ENCODE measurements at regions not wholly inside any gene's neighbourhood (a gene's known extent, or its start where the extent isn't known, plus 50 kb on each side); places are given as distances from the start of the nearest gene placed in this dataset.

DNA sequence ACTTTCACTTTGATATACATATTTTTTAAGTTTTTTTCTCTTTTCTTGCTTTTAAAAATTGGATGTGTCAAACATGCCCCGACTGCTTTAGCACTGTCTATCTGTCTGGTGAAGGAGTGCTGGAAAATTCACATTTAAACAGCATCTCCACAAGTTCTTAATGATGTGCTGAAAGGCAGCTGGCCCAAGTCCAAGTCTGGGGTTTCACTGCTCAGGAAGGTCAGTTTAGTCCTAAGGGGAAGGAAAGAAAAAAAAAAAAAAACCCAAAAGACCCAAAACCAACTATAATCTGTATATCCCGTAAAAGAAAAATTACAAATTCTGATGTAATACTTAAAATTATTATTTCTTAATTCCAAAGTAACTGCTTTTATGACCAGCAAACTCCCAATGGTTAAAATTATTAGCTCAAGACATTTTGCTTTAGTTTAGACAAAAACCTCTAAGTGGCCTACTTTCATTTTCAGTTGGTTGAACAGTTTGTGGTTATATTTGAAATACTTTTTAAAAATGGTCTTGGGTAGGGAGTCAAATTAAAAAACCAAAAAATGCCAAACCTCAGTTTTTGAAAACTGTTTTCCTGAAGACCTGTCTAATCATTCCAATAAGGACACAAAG, 79.5 kb upstream of the PREP start:
- DNase-seq, result no peak

DNA sequence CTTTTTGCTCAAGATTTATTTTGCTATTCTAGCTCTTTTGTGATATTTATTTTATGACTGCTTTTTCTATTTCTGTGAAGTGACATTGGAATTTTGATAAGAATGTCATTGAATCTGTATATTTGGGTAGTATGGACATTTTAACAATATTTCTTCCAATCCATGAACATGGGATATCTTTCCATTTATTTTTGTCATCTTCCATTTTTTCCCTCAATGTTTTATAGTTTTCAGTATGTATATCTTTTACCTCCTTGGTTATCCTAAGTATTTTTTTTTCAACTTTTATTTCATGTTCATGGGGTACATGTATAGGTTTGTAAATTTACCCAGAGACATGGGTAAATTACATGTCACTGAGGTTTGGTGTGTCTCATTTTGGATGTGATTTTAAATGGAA, 74.1 kb upstream of the PREP start:
- no peak for DNase-seq

DNA sequence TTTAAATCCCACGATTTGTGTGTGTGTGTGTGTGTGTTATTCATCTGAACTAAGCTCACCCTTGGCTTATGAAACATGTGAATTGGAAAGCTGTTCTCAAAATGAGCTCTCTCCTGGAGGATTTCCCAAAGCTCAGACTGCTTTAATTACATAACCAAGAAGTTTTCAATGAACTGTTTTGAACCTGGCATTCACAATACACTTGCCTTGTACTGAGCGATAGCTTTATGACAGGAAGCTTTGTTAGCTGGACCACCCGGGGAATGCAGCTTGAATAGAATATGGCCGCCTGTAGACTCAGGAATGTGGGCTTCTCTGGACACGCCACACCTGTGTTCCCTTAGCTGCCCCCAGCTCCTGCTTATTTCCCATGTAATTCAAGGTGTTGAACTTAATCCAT, 71.4 kb upstream of the PREP start:
- no peak for DNase-seq

DNA sequence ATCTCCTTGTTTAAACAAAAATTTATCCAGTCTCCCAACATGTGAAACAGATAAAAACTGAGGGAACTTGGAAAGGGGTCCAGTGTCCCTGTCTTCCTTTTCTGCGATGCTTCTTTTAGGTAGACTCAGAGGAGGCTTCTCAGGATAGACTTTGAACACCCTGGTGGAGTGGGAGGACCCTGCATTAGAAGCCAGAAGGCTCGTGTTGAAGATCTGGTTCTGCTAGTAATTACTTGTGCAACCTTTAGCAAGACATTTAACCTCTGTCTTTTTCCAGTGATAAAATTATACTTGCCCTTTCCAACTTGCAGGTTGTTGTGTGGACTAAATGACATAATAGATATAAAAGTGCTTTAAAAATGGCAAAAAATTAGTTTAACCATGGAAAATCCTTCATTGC, 67.1 kb upstream of the PREP start:
- no peak for DNase-seq

DNA sequence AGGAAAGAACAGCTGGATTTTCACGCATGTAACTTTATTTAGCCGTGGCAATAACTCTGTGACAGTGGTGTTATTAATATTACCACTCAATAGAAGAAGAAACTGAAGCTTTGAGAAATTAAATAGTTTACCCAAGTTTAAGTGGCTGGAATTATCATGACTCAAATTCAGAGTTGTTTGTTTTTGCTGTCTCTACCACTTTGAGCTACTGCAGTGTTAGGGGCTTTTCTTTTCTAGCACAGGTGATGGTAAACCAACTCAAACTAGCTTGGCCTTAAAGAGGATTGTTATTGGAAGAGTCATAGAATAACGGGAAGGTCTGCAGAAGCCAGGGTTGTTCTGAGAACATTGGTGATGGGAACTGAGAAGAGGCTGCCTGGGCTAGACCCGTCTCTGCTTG, 66.0 kb upstream of the PREP start:
- DNase-seq, result no peak

DNA sequence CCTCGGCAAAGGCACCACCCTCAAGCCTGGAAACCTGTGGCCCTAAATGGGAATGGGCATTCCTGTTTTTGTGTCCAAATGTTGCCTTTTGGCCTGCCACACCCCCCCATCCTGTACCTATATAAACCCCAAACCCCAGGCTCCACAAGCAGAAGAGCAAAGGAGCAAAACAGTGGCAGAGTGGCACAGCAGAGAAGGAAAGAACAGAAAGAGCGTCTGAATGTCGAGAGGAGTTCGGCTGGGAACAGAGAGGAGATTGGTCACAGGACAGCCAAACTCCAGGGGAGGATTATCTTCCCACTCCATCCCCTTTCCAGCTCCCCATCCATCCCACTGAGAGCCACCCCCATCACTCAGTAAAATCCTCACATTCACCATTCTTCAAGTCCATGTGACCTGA, 58.0 kb upstream of the PREP start:
- DNase-seq, result no peak

DNA sequence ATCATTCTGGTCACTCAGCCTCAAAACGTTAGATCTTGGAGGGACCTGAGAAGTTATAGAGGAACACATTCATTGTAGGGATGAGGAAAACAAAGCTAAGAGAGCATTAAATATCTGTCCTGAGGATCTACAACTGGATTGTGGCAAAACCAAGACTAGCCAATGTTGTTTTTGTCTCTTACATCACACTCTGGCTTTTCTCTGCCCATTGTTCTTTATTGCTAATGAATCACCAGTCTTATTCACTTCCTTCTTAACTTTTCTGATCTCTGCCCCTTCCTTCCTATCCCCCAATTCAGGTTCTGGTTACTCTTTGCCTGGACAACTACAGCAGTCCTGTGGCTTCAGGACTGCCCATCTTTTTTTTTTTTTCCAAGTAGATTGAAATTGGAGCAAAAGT, 57.0 kb upstream of the PREP start:
- DNase-seq, result no peak

DNA sequence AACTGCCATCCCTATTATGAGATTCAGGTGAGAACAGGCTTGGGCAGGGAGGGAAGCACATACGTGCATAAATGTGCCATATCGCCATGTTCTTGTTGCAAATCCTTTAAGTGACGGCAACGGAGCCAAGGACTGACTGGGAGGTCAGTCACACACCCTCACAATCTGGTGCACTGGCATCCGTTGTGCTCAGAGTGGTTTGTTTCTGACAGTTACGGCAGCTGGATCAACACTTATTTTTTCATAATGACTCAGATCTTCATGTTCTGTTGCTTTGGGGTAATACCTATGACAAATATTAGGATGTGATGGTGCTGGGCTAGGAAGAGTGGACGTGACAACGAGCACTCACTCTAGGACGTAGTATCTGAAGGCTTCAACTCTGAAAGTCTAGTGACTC, 56.2 kb upstream of the PREP start:
- no peak for DNase-seq

DNA sequence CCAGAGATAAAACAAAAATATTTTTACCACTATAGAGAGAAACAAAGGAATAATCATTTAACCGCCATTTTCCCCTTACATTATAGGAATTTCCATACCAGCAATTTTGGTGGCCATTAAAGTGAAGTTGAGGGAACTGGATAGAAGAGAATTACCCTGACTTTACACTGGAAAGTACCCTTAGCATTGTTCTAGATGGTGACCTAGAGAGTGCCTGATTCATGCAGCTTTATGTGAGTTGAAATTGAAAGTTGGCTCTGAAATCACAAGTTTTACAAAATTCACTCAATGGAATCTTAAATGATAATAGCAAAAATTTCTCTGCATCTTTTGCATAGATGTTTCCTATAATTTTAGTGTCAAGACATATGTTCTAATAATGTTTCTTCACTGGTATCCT, 55.7 kb upstream of the PREP start:
- DNase-seq, result no peak

DNA sequence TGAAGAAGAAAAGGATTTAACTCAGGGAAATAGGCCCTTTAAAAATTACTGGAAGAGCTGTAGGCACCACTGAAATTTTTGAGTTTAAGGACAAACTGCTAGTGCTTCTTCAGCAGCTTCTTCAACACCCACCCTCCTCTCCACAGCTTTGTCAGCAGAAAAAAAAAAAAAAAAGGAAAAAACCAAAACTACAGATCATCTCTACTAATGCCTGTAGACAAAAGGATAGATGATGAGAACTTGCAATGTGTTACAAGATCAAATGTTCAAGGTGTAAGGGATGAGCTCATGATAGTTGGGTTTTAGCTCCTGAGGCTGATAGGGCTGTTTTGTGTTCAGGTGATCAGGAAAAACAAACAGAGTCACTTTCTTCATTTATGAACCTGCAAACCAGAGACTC, 55.2 kb upstream of the PREP start:
- no peak for DNase-seq

DNA sequence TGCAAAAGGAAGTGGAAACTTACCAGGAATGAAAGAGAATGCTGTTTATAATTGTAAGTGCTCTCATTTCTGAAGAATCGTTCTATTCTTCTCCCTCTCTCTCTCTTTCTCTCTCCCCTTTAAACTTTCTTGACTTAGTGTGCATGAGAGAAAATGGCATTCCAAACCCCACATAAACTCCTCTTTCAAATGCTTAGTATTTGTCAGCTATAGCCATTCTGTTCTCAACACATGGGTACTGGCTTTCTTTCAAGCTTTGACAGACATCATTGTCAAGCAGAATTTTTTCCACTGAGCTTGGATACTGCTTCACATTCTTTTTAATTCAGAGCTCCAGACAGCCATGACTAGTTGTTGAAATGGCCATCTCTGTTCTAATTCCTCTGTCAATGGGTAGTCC, 51.1 kb upstream of the PREP start:
- DNase-seq, result no peak

DNA sequence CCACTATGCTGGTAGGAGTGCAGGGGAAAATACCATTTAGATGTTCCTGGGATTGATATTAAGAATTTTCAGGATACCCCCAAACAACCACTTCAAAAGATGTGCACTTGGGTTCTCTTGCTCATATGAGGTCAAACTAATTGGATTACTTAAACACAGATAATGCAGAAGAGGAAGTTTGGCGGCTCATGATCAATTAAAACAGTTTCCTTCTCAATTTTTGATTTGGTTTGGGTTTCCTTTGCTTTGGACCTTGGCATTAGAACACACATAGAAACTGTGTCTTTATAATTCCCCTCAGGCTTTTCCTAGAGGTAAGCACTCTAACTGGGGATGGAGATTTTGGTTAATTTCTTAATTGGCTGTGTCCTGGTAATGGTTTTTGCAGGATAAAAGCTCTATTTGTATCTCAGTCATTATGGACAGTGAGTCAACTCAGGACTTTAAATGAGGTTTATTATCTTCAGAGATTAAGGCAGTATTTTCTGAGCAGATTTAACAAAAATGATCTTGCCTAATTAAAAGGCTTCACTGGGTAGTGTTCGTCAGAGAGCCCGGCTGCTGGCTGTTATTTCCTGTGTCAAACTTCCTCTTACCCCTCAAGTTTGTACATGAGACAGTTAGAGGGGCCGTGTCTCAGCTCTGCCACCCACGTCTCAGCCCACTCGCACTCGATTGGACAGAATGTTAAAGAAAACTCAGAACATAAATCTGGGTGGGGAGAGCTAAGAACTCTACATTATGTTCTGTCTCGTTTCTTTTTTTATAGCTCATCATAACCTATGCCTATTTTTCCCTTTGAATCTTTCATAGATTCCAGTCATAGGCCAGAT, 50.3 kb upstream of the PREP start:
- no peak for DNase-seq

Data from NCI-H1930 (cell line).